Mesenchymal stem cell (in vitro differentiated cells and primary cell): ENCODE measurements at regions not wholly inside any gene's neighbourhood (a gene's known extent, or its start where the extent isn't known, plus 50 kb on each side); places are given as distances from the start of the nearest gene placed in this dataset.

Experiments
- DNase-seq: peaks from one replicate; pipeline ENCODE4 v3.0.0-alpha.2; 2013
- H2AFZ ChIP-seq: one replicate; pipeline ENCODE4 v1.6.1; 2013; ENCODE audit warnings: low read depth, mild to moderate bottlenecking, control low read depth, inconsistent platforms, low read length, moderate library complexity
- H2AK5ac ChIP-seq: 2 replicates; pipeline ENCODE4 v1.6.1; 2013; ENCODE audit warnings: low read length, moderate library complexity, mild to moderate bottlenecking, inconsistent platforms; ENCODE audit not compliant: severe bottlenecking
- H2BK120ac ChIP-seq: one replicate; pipeline ENCODE4 v1.6.1; 2013; ENCODE audit warnings: low read depth, mild to moderate bottlenecking, inconsistent platforms, low read length, moderate library complexity
- H2BK12ac ChIP-seq, 2 experiments: one replicate each; pipeline ENCODE4 v1.6.1; 2013; ENCODE audit warnings: inconsistent platforms in 2 of 2, low read length in 2 of 2, mild to moderate bottlenecking in 2 of 2, moderate library complexity in 2 of 2, control low read depth in 1 of 2
- H2BK15ac ChIP-seq: one replicate; pipeline ENCODE4 v1.6.1; 2013; ENCODE audit warnings: mild to moderate bottlenecking, low read depth, inconsistent platforms; ENCODE audit not compliant: poor library complexity, severe bottlenecking
- H2BK5ac ChIP-seq: 2 replicates; pipeline ENCODE4 v1.6.1; 2013; ENCODE audit warnings: low read depth, mild to moderate bottlenecking, low read length, control low read depth, inconsistent platforms; ENCODE audit not compliant: poor library complexity, severe bottlenecking
- H3K14ac ChIP-seq, 2 experiments: one replicate each; pipeline ENCODE4 v1.6.1; 2013; ENCODE audit warnings: inconsistent platforms in 2 of 2, low read length in 2 of 2, control low read depth in 1 of 2, mild to moderate bottlenecking in 1 of 2, moderate library complexity in 1 of 2
- H3K18ac ChIP-seq, 2 experiments: one replicate each; pipeline ENCODE4 v1.6.1; 2013; ENCODE audit warnings: inconsistent platforms in 2 of 2, low read length in 2 of 2, control low read depth in 1 of 2, low read depth in 1 of 2, mild to moderate bottlenecking in 1 of 2
- H3K23ac ChIP-seq, 2 experiments: one replicate each; pipeline ENCODE4 v1.6.1; 2013; ENCODE audit warnings: inconsistent platforms in 2 of 2, low read length in 2 of 2, mild to moderate bottlenecking in 2 of 2, moderate library complexity in 2 of 2, control low read depth in 1 of 2
- H3K27ac ChIP-seq: 2 replicates; pipeline ENCODE4 v1.5.1; 2013; ENCODE audit warnings: mild to moderate bottlenecking, moderate library complexity, low read length, control low read depth, inconsistent platforms; ENCODE audit not compliant: poor library complexity, severe bottlenecking
- H3K27me3 ChIP-seq, 2 experiments: 2 replicates each; pipeline versions ENCODE4 v1.6.1 to v1.7.0; 2013; ENCODE audit warnings: low read length in 2 of 2, mild to moderate bottlenecking in 2 of 2, moderate library complexity in 2 of 2, control low read depth in 1 of 2, inconsistent platforms in 1 of 2; ENCODE audit not compliant: control insufficient read depth in 1 of 2, insufficient read depth in 1 of 2
- H3K36me3 ChIP-seq, 2 experiments: 2 replicates each; pipeline versions ENCODE4 v1.6.1 to v1.7.0; 2013; ENCODE audit warnings: low read length in 2 of 2, control low read depth in 1 of 2, inconsistent platforms in 1 of 2, low read depth in 1 of 2, mild to moderate bottlenecking in 1 of 2; ENCODE audit not compliant: insufficient read depth in 2 of 2, control insufficient read depth in 1 of 2
- H3K4ac ChIP-seq, 2 experiments: one replicate each; pipeline ENCODE4 v1.6.1; 2013; ENCODE audit warnings: inconsistent platforms in 2 of 2, low read length in 2 of 2, mild to moderate bottlenecking in 2 of 2, moderate library complexity in 2 of 2, control low read depth in 1 of 2, low read depth in 1 of 2
- H3K4me1 ChIP-seq: 2 replicates; pipeline ENCODE4 v1.6.1; 2013; ENCODE audit warnings: low read depth, low read length, control low read depth; ENCODE audit not compliant: control insufficient read depth, insufficient read depth
- H3K4me2 ChIP-seq: 2 replicates; pipeline ENCODE4 v1.6.1; 2013; ENCODE audit warnings: low read length, mild to moderate bottlenecking, inconsistent platforms; ENCODE audit not compliant: poor library complexity, severe bottlenecking
- H3K4me3 ChIP-seq, 2 experiments: 2 replicates each; pipeline versions ENCODE4 v1.5.1 to v1.7.0; 2013; ENCODE audit warnings: low read length in 2 of 2, mild to moderate bottlenecking in 2 of 2, control low read depth in 1 of 2, low read depth in 1 of 2; ENCODE audit not compliant: insufficient read depth in 1 of 2
- H3K79me1 ChIP-seq: replicated peaks from 2 replicates; pipeline ENCODE4 v1.6.1; 2013; ENCODE audit warnings: mild to moderate bottlenecking, control low read depth, low read length, inconsistent platforms; ENCODE audit not compliant: poor library complexity, severe bottlenecking
- H3K9ac ChIP-seq: 2 replicates; pipeline ENCODE4 v1.7.0; 2013; ENCODE audit warnings: mild to moderate bottlenecking, low read length, moderate library complexity
- H3K9me3 ChIP-seq: 2 replicates; pipeline ENCODE4 v1.7.0; 2013; ENCODE audit warnings: mild to moderate bottlenecking, low read length; ENCODE audit not compliant: control insufficient read depth
- H4K8ac ChIP-seq: one replicate; pipeline ENCODE4 v1.6.1; 2013; ENCODE audit warnings: inconsistent platforms, mild to moderate bottlenecking, low read length, moderate library complexity
- H4K91ac ChIP-seq: one replicate; pipeline ENCODE4 v1.6.1; 2013; ENCODE audit warnings: mild to moderate bottlenecking, low read length, inconsistent platforms
- WGBS: methylation state at CpG from one replicate; pipeline ENCODE4 v1.1.7; 2013; ENCODE audit warnings: mixed read lengths; 5-methylcytosine and 5-hydroxymethylcytosine counted together

DNA sequence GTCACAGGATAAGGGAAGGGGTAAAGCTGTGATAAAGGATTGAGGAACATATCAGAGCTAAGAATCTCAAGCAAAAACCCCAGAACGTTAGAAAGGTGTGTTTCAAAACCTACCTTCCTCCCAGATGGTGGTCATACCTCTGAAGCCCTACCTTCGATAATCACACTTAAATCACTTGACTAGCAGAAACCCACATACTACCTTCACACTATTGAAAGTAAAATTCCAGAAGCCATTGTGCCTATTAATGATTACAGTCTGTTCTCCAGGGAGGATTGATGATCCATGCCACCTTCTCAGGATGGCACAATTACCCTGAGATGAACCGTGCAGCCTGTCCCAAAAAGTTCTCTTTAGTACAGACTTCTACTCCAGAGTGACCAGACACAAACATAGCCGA lies 72.3 kb upstream of the SOX4 start:
- Histone ChIP-seq H4K91ac (no peak overlapping the region), H2AK5ac (no peak overlapping the region), H3K4me3 (no peak overlapping the region), H2BK5ac (no peak overlapping the region), H3K79me1 (no peaks in the 10 kb centered on the region), H3K14ac (no peak overlapping the region), H3K36me3 (no peaks in the 10 kb centered on the region), H2BK15ac (no peak overlapping the region), H3K27me3 (no peaks in the 10 kb centered on the region), H3K9me3 (no peaks in the 10 kb centered on the region), H3K4ac (no peak overlapping the region), H3K18ac (no peak overlapping the region), H3K27ac (no peak overlapping the region), H2AFZ (no peak overlapping the region), H3K4me1 (no peaks in the 10 kb centered on the region), H3K9ac (no peak overlapping the region), H3K23ac (no peak overlapping the region), H2BK120ac (no peak overlapping the region), H3K4me2 (no peak overlapping the region), H2BK12ac (no peak overlapping the region), H4K8ac (no peak overlapping the region)
- WGBS, result 87% methylated on average over 4 of the region's 4 CpGs
- DNase-seq, result no peak

DNA sequence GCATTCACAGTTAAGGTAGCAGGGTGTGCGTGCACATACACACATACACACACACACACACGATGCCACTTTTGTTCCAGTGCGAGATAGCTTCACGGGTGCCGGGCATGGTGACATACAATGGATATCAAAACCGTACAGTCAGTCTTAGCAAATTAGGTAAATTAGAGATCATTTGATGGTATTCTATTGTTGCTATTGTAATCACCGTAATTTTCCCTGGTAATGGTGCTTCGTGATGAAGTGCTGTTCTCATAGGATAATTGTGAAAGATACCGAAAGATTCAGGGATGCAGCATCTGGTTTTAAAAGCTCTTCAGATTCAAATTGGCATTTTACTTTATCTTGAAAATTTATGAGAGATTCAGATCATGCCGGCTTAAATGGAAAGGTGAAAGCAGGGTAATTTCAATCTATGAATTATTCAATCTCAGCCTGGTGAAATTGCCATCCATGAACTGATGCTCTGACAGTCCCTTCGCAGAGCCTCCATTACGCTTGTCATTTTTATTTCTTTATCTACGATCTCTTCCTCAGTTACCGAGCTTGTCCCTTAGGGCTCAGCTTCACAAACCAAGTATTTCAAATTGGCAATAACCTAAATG lies 71.3 kb upstream of the SOX4 start:
- WGBS, result 95% methylated on average over 14 of the region's 14 CpGs
- Histone ChIP-seq H3K9ac (no peak overlapping the region), H3K27ac (no peak overlapping the region), H3K14ac (no peak overlapping the region), H3K18ac (no peak overlapping the region), H3K4me2 (no peak overlapping the region), H2BK15ac (no peak overlapping the region), H2BK120ac (no peak overlapping the region), H3K9me3 (no peaks in the 10 kb centered on the region), H2AK5ac (no peak overlapping the region), H3K23ac (no peak overlapping the region), H3K4me3 (no peak overlapping the region), H3K27me3 (no peaks in the 10 kb centered on the region), H2AFZ (no peak overlapping the region), H3K4me1 (no peaks in the 10 kb centered on the region), H2BK5ac (no peak overlapping the region), H3K79me1 (no peaks in the 10 kb centered on the region), H4K8ac (no peak overlapping the region), H3K36me3 (no peaks in the 10 kb centered on the region), H3K4ac (no peak overlapping the region), H4K91ac (no peak overlapping the region), H2BK12ac (no peak overlapping the region)
- no peak for DNase-seq

DNA sequence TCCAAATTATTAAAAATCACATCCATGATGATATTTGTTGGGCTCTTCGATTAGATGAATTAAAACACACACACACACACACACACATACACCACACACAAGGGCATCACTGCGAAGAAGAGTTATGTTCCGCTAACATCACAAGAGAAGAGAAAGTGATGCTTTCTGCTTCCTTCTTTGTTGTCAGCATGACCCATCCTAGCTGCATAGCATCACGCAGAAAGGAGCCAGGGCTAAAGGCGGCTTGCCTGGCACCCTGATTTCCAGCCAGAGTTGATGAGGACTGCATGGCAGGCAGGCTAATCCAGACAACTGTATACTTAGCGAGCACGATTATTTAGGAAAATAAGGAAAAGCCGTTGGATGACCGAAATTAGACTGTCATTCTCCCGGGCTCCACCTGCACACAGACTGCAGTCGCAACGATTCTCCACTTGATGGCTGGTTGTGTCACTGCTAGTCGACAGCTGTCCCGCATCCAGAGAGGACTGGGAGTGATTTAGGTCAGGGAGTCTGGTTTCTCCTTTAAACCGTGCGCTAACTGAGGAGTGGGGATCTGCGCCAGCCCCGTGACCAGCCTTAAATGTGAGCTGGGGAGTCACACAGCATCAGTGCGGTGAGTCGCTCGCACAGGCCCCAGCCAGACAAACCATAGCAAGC lies 70.6 kb upstream of the SOX4 start:
- DNase-seq, result no peak
- H3K27ac ChIP-seq, result no peak overlapping the region
- H3K14ac ChIP-seq, result no peak overlapping the region
- no peak overlapping the region for H2BK12ac ChIP-seq
- no peak overlapping the region for H3K4ac ChIP-seq
- no peak overlapping the region for H2BK120ac ChIP-seq
- no peak overlapping the region for H4K91ac ChIP-seq
- H3K23ac ChIP-seq, result no peak overlapping the region
- H3K9ac ChIP-seq, result no peak overlapping the region
- no peaks in the 10 kb centered on the region for H3K9me3 ChIP-seq
- no peak overlapping the region for H2AFZ ChIP-seq
- no peaks in the 10 kb centered on the region for H3K4me1 ChIP-seq
- H3K79me1 ChIP-seq, result no peaks in the 10 kb centered on the region
- no peak overlapping the region for H2AK5ac ChIP-seq
- no peak overlapping the region for H2BK15ac ChIP-seq
- no peak overlapping the region for H3K4me2 ChIP-seq
- no peak overlapping the region for H2BK5ac ChIP-seq
- H3K18ac ChIP-seq, result no peak overlapping the region
- no peak overlapping the region for H3K4me3 ChIP-seq
- H3K27me3 ChIP-seq, result no peaks in the 10 kb centered on the region
- H3K36me3 ChIP-seq, result no peaks in the 10 kb centered on the region
- H4K8ac ChIP-seq, result no peak overlapping the region
- 80% methylated on average over 21 of the region's 21 CpGs for WGBS

DNA sequence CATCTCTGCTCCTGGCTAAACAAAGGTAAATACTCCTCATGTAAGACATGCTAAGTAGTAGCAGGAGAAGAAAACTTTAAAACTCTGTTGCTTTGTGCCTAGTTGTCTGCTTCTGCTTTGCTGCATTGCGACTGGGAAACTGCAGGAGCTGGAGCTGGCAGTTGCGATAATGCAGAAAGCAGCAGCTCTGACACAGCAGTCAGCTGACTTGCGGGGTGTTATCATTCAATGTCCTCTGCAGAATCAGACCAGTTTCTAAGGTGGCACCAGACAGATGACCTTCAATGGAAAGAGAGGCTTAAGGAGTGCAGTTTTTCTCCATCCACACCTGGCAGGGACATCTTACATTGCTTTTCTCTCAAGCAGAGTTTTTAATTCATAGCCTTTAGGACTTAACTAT lies 69.9 kb upstream of the SOX4 start:
- Histone ChIP-seq H3K79me1 (no peaks in the 10 kb centered on the region), H4K8ac (no peak overlapping the region), H3K9ac (no peak overlapping the region), H2BK15ac (no peak overlapping the region), H3K36me3 (no peaks in the 10 kb centered on the region), H3K9me3 (no peaks in the 10 kb centered on the region), H2BK12ac (no peak overlapping the region), H2AK5ac (no peak overlapping the region), H3K23ac (no peak overlapping the region), H3K4ac (no peak overlapping the region), H3K4me2 (no peak overlapping the region), H3K4me1 (no peaks in the 10 kb centered on the region), H2BK5ac (no peak overlapping the region), H3K14ac (no peak overlapping the region), H4K91ac (no peak overlapping the region), H3K18ac (no peak overlapping the region), H3K27ac (no peak overlapping the region), H2BK120ac (no peak overlapping the region), H3K27me3 (no peaks in the 10 kb centered on the region), H2AFZ (no peak overlapping the region), H3K4me3 (no peak overlapping the region)
- DNase-seq, result no peak
- WGBS, result 91% methylated on average over 3 of the region's 3 CpGs
